GM06990 (cell line): ENCODE measurements at regions not wholly inside any gene's neighbourhood (a gene's known extent, or its start where the extent isn't known, plus 50 kb on each side); places are given as distances from the start of the nearest gene placed in this dataset.
"Not testable (repeated sequence)": the region's sequence is repeated elsewhere in the genome, so short reads cannot be mapped to it uniquely, and the experiment has no call there.

Experiments
- DNase-seq: peaks from one replicate; pipeline ENCODE4 v3.0.0-alpha.2; 2011; ENCODE audit not compliant: insufficient read length; ENCODE audit errors: extremely low read depth
- H3K27me3 ChIP-seq: replicated peaks from 2 replicates; pipeline ENCODE4 v1.6.0; 2011; ENCODE audit warnings: low read length; ENCODE audit not compliant: control insufficient read depth, insufficient read depth
- H3K36me3 ChIP-seq: 2 replicates; pipeline ENCODE4 v1.5.1; 2011; ENCODE audit warnings: low read length; ENCODE audit not compliant: control insufficient read depth, insufficient read depth
- H3K4me3 ChIP-seq: replicated peaks from 2 replicates; pipeline ENCODE4 v1.5.1; 2011; ENCODE audit warnings: low read depth, mild to moderate bottlenecking, control low read depth, low read length
- TF ChIP-seq, protein P1 (sequence below): IDR thresholded peaks from 2 replicates; pipeline ENCODE4 v1.5.1; 2011; ENCODE audit warnings: low read length, control low read depth, mild to moderate bottlenecking, inconsistent platforms; ENCODE audit not compliant: insufficient read depth, poor library complexity, severe bottlenecking

DNA sequence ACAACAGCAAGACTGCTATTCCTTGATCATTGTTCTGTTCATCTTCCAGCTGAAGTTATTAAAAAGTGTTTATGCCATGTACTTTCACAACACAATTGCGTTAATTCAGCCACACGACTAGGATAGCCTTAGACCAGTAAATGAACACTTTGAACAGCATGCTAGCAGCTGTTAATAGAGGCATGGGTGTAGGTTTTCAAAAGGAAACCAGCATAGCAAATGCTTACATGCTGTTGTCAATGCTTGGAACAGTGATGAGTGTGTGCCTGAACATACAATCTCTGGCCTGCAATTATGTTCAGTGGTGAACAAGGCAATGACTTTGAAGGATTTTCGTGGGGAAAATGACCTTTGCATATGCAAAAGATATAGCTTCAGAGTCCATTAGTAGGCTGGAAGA is 127.4 kb upstream of the RBM19 start:
- DNase-seq: no peak
- TF ChIP-seq, protein P1, sequence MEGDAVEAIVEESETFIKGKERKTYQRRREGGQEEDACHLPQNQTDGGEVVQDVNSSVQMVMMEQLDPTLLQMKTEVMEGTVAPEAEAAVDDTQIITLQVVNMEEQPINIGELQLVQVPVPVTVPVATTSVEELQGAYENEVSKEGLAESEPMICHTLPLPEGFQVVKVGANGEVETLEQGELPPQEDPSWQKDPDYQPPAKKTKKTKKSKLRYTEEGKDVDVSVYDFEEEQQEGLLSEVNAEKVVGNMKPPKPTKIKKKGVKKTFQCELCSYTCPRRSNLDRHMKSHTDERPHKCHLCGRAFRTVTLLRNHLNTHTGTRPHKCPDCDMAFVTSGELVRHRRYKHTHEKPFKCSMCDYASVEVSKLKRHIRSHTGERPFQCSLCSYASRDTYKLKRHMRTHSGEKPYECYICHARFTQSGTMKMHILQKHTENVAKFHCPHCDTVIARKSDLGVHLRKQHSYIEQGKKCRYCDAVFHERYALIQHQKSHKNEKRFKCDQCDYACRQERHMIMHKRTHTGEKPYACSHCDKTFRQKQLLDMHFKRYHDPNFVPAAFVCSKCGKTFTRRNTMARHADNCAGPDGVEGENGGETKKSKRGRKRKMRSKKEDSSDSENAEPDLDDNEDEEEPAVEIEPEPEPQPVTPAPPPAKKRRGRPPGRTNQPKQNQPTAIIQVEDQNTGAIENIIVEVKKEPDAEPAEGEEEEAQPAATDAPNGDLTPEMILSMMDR: no peak
- Histone ChIP-seq H3K27me3 (no peaks in the 10 kb centered on the region), H3K36me3 (no peaks in the 10 kb centered on the region), H3K4me3 (no peak overlapping the region)

DNA sequence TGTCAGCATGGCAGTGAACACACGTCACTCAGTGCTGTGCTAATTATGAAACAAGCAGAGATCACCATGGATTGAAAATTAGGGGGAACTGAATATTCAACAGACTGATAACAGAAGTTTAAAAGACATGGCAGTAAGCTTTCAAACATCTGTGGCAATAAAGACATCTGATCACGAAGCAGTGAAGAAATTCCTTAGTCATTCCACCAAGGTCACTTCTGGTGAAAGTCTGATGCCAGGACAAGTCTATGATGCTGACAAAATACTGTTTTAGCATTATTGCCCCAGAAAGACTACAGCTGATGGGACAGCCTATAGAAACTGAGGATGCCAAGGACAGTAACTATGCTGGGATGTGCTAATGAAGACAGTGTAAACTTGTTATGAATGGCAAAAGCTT is 126.9 kb upstream of the RBM19 start:
- H3K36me3 ChIP-seq: no peaks in the 10 kb centered on the region
- no peaks in the 10 kb centered on the region for H3K27me3 ChIP-seq
- DNase-seq: no peak
- TF ChIP-seq, protein P1: no peak
- H3K4me3 ChIP-seq: no peak overlapping the region

DNA sequence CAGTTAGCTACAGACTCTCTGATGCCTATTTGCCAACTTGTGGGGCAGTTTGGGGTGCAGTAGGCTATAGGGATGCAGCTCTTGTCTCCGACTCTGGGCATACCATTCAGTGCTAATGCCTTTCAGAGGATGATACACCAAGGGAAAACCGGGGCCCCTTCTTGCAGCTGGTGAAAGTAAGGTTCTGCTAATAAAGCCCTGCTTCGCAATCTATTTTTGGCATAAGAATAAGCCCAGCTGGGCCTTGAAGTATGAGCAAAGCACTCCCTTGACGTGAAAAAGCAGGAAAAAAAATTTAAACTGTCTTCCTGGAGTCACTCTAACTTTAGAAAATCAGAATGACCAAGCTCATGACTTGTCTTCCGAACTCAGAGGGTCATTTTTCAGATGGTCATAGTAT is 124.1 kb upstream of the RBM19 start:
- TF ChIP-seq, protein P1: no peak
- Histone ChIP-seq H3K4me3 (no peak overlapping the region), H3K36me3 (no peaks in the 10 kb centered on the region), H3K27me3 (no peaks in the 10 kb centered on the region)
- DNase-seq: no peak

GRCh38 chr12:114073076-114073475 is 107.0 kb upstream of the RBM19 start:
- no peaks in the 10 kb centered on the region for H3K27me3 ChIP-seq
- no peaks in the 10 kb centered on the region for H3K36me3 ChIP-seq
- TF ChIP-seq, protein P1: no peak
- H3K4me3 ChIP-seq: no peak overlapping the region
- no peak for DNase-seq

GRCh38 chr12:114069507-114069906 is 103.4 kb upstream of the RBM19 start:
- TF ChIP-seq, protein P1: no peak

GRCh38 chr12:114064497-114064896 is 98.4 kb upstream of the RBM19 start:
- no peak overlapping the region for H3K4me3 ChIP-seq
- no peaks in the 10 kb centered on the region for H3K36me3 ChIP-seq
- TF ChIP-seq, protein P1: no peak
- no peaks in the 10 kb centered on the region for H3K27me3 ChIP-seq
- no peak for DNase-seq

More at GRCh38 chr12:114069507-114069906, 103.4 kb upstream of the RBM19 start:
- Histone ChIP-seq H3K4me3 (no peak overlapping the region), H3K36me3 (no peaks in the 10 kb centered on the region), H3K27me3 (no peaks in the 10 kb centered on the region)
- no peak for DNase-seq

- H3K4me3 ChIP-seq, H3K27me3 ChIP-seq, DNase-seq: not testable (repeated sequence)
Measured at GRCh38 chr12:114064034-114064433, 97.9 kb upstream of the RBM19 start.

More at GRCh38 chr12:114064034-114064433, 97.9 kb upstream of the RBM19 start:
- H3K36me3 ChIP-seq: not testable (repeated sequence)
